ENCODE measurements at regions not wholly inside any gene's neighbourhood (a gene's known extent, or its start where the extent isn't known, plus 50 kb on each side); places are given as distances from the start of the nearest gene placed in this dataset.

- DNase-seq, result no peak
Observed at GRCh38 chr18:78305789-78306188, 673.8 kb upstream of the SALL3 start.

GRCh38 chr18:78309307-78309706 is 670.3 kb upstream of the SALL3 start:
- DNase-seq, result no peak

- DNase-seq, result no peak
Observed at GRCh38 chr18:78309924-78310323, 669.7 kb upstream of the SALL3 start.

GRCh38 chr18:78319264-78319663 is 660.4 kb upstream of the SALL3 start:
- no peak for DNase-seq

GRCh38 chr18:78319961-78320360 is 659.7 kb upstream of the SALL3 start:
- no peak for DNase-seq

GRCh38 chr18:78321402-78321801 is 658.2 kb upstream of the SALL3 start:
- DNase-seq, result no peak

GRCh38 chr18:78323453-78324197 is 656.0 kb upstream of the SALL3 start:
- no peak for DNase-seq

- DNase-seq, result no peak
Observed at GRCh38 chr18:78327643-78328042, 652.0 kb upstream of the SALL3 start.

- no peak for DNase-seq
Observed at GRCh38 chr18:78330766-78331165, 648.9 kb upstream of the SALL3 start.

- DNase-seq, result no peak
Observed at GRCh38 chr18:78352910-78353309, 626.7 kb upstream of the SALL3 start.

GRCh38 chr18:78362198-78362597 is 617.4 kb upstream of the SALL3 start:
- DNase-seq, result no peak

GRCh38 chr18:78363556-78364387 is 615.8 kb upstream of the SALL3 start:
- no peak for DNase-seq

- no peak for DNase-seq
Observed at GRCh38 chr18:78364388-78364960, 615.1 kb upstream of the SALL3 start.

- DNase-seq, result no peak
Observed at GRCh38 chr18:78367996-78368395, 611.6 kb upstream of the SALL3 start.

GRCh38 chr18:78368726-78369125 is 610.9 kb upstream of the SALL3 start:
- DNase-seq, result no peak

- no peak for DNase-seq
Observed at GRCh38 chr18:78376046-78376445, 603.6 kb upstream of the SALL3 start.

- no peak for DNase-seq
Observed at GRCh38 chr18:78378403-78378802, 601.2 kb upstream of the SALL3 start.

GRCh38 chr18:78378983-78379382 is 600.6 kb upstream of the SALL3 start:
- DNase-seq, result no peak

- DNase-seq, result no peak
Observed at GRCh38 chr18:78390348-78390951, 589.2 kb upstream of the SALL3 start.

- no peak for DNase-seq
Observed at GRCh38 chr18:78390952-78391348, 588.7 kb upstream of the SALL3 start.

- no peak for DNase-seq
Observed at GRCh38 chr18:78393086-78393862, 586.3 kb upstream of the SALL3 start.

GRCh38 chr18:78396077-78396476 is 583.5 kb upstream of the SALL3 start:
- DNase-seq, result no peak

- DNase-seq, result no peak
Observed at GRCh38 chr18:78396756-78397155, 582.9 kb upstream of the SALL3 start.

All from activated CD8-positive, alpha-beta memory T cell treated with anti-CD3 and anti-CD28 coated beads for 24 hours (primary cell).